ENCODE measurements at regions not wholly inside any gene's neighbourhood (a gene's known extent, or its start where the extent isn't known, plus 50 kb on each side); places are given as distances from the start of the nearest gene placed in this dataset.

DNA sequence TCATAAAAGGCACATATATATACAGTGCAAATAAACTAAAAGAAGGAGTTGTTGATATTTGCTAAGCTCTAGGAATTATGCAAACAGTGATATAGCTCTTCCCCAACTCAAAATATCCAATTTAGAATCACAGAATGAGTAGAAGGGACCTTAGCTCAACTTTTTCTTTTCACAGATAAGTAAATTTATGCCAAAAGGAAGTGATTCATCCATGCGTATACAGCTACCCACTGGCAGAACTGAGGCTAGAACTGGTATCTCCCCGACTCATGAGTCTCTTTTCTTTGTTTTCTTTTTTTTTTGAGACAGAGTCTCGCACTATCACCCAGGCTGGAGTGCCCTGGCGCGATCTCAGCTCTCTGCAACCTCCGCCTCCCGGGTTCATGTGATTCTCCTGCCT, 54.2 kb upstream of the SVIL start:
- CTCF ChIA-PET, result interaction anchor here (0.5 to 0.6 kb wide), 2 partner anchors 55 to 61 kb away, joined by 3 to 4 read pairs; no protein-coding TSS in a partner anchor
- Histone ChIP-seq H3K9ac (ENCODE audit: low read length) (no peak overlapping the region), H3K4me2 (ENCODE audit: low read length) (peak overlapping the region; percentile 66), H3K9me2 (replicated peaks; ENCODE audit: low read length) (no peaks in the 10 kb centered on the region), H3F3A (ENCODE audit: low read length, unreplicated experiment) (no peaks in the 10 kb centered on the region), H3K27me3 (ENCODE audit: low read length) (no peaks in the 10 kb centered on the region), H3K79me2 (ENCODE audit: low read length) (peaks cover 52% of the 10 kb centered on the region), H3K36me3 (ENCODE audit: low read depth, low read length) (peaks cover 9% of the 10 kb centered on the region; the same call in 1 of the 2 replicates), H4K20me1 (ENCODE audit: low read length) (peaks cover 10% of the 10 kb centered on the region; the same call in 1 of the 2 replicates), H3K4me1 (ENCODE audit: insufficient read depth, low read length) (peaks cover 37% of the 10 kb centered on the region), H2AFZ (ENCODE audit: low read length) (no peak overlapping the region), H3K27ac (ENCODE audit: low read length) (peak overlapping the region; percentile 56), H3K4me3 (ENCODE audit: low read length) (no peak overlapping the region), H3K9me3 (ENCODE audit: low read length) (no peaks in the 10 kb centered on the region)
- BruUV-seq (replicated peaks), result no TSS peak
- no peak for TF ChIP-seq EZH2 (IDR thresholded peaks at IDR 0.05; ENCODE audit: low read length, unreplicated experiment)
- TF ChIP-seq, protein P1, sequence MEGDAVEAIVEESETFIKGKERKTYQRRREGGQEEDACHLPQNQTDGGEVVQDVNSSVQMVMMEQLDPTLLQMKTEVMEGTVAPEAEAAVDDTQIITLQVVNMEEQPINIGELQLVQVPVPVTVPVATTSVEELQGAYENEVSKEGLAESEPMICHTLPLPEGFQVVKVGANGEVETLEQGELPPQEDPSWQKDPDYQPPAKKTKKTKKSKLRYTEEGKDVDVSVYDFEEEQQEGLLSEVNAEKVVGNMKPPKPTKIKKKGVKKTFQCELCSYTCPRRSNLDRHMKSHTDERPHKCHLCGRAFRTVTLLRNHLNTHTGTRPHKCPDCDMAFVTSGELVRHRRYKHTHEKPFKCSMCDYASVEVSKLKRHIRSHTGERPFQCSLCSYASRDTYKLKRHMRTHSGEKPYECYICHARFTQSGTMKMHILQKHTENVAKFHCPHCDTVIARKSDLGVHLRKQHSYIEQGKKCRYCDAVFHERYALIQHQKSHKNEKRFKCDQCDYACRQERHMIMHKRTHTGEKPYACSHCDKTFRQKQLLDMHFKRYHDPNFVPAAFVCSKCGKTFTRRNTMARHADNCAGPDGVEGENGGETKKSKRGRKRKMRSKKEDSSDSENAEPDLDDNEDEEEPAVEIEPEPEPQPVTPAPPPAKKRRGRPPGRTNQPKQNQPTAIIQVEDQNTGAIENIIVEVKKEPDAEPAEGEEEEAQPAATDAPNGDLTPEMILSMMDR (conservative IDR thresholded peaks at IDR 0.05; ENCODE audit: low read depth, low read length), result no peak
- no peak for TF ChIP-seq EZH2phosphoT487 (IDR thresholded peaks at IDR 0.05; ENCODE audit: borderline replicate concordance, low read length)
- intact Hi-C loops (cut with micrococcal nuclease), result loop anchor here (2.0 kb wide), 1 partner anchor 30 kb away; no protein-coding TSS in a partner anchor
- POLR2A ChIA-PET (ENCODE audit: unreplicated experiment), result interaction anchor here (0.6 kb wide), 1 partner anchor 41 kb away, joined by 4 read pairs; no protein-coding TSS in a partner anchor
- ATAC-seq, result peak; percentile 91
- peak; percentile 76 for DNase-seq

DNA sequence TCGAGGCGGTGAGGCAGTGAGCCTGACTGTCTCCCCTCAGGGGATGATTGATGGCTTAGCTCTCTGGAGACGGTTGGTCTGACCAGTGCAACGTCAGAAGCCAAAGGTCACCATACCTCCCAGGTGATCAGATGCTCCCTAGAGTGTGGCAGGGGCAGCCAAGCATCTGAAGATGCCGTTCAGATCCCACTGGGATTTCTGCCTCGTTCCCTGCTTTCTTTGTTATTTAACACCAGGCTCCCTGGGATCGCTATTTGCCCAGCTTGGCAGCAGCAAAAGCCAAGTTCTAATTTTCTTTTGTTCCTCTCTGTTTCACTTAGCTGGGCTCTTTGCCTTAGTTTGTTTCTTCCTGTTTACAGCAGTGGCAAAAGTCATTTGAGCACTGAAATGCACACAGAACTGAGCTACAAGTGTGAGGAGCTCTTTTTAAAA, 53.5 kb upstream of the SVIL start:
- intact Hi-C loops (cut with micrococcal nuclease), result loop anchor here (2.0 kb wide), 1 partner anchor 29 kb away; no protein-coding TSS in a partner anchor
- H3K4me2 ChIP-seq (ENCODE audit: low read length), result no peak overlapping the region
- H3K4me1 ChIP-seq (ENCODE audit: insufficient read depth, low read length), result peaks cover 37% of the 10 kb centered on the region
- H3K9ac ChIP-seq (ENCODE audit: low read length), result no peak overlapping the region
- no peak overlapping the region for H3K4me3 ChIP-seq (ENCODE audit: low read length)
- TF ChIP-seq EZH2phosphoT487 (IDR thresholded peaks at IDR 0.05; ENCODE audit: borderline replicate concordance, low read length) (no peak), EZH2 (IDR thresholded peaks at IDR 0.05; ENCODE audit: low read length, unreplicated experiment) (no peak)
- TF ChIP-seq, protein P1 (conservative IDR thresholded peaks at IDR 0.05; ENCODE audit: low read depth, low read length), result no peak
- H3K36me3 ChIP-seq (ENCODE audit: low read depth, low read length), result peaks cover 9% of the 10 kb centered on the region; the same call in 1 of the 2 replicates
- ChIA-PET POLR2A (ENCODE audit: unreplicated experiment) (interaction anchor here (0.6 kb wide), 1 partner anchor 42 kb away, joined by 4 read pairs; no protein-coding TSS in a partner anchor), CTCF (interaction anchor here (0.5 to 0.6 kb wide), 2 partner anchors 55 to 60 kb away, joined by 3 to 4 read pairs; no protein-coding TSS in a partner anchor)
- H3K27ac ChIP-seq (ENCODE audit: low read length), result no peak overlapping the region
- DNase-seq, result no peak
- H3K9me2 ChIP-seq (replicated peaks; ENCODE audit: low read length), result no peaks in the 10 kb centered on the region
- H2AFZ ChIP-seq (ENCODE audit: low read length), result no peak overlapping the region
- H3K27me3 ChIP-seq (ENCODE audit: low read length), result no peaks in the 10 kb centered on the region
- H4K20me1 ChIP-seq (ENCODE audit: low read length), result peaks cover 10% of the 10 kb centered on the region; the same call in 1 of the 2 replicates
- H3K9me3 ChIP-seq (ENCODE audit: low read length), result no peaks in the 10 kb centered on the region
- H3K79me2 ChIP-seq (ENCODE audit: low read length), result peaks cover 52% of the 10 kb centered on the region
- no TSS peak for BruUV-seq (replicated peaks)
- ATAC-seq, result no peak
- no peaks in the 10 kb centered on the region for H3F3A ChIP-seq (ENCODE audit: low read length, unreplicated experiment)
